ENCODE measurements at regions not wholly inside any gene's neighbourhood (a gene's known extent, or its start where the extent isn't known, plus 50 kb on each side); places are given as distances from the start of the nearest gene placed in this dataset.

DNA sequence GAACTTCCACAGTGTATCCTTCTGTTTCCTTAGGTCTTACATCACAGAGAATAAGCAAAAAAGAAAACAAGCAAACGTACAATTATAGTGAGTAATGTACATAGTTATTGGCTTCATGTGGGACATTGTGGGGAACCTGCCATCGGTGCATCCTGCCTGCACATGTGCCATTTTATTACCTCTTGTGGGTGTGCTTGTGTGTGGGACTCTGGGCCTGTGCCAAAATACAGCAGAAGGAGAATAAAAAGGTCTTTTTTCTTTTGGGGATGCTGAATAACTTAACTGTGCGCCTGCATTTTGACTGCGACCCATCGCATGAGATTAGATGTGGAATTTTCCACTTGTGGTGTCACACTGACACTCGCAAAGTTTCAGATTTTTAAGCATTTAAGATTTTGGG is 169.6 kb upstream of the DCBLD2 start:
- no peak for TF ChIP-seq CTCF (IDR thresholded peaks at IDR 0.05)
- no peak for TF ChIP-seq EZH2 (IDR thresholded peaks at IDR 0.05)
- TF ChIP-seq EZH2phosphoT487 (IDR thresholded peaks at IDR 0.05) = no peak

All from neural progenitor cell (in vitro differentiated cells).